ENCODE measurements at regions not wholly inside any gene's neighbourhood (a gene's known extent, or its start where the extent isn't known, plus 50 kb on each side); places are given as distances from the start of the nearest gene placed in this dataset.

- Histone ChIP-seq H3K4me1 (replicated peaks) (no peaks in the 10 kb centered on the region), H3K4me3 (no peak overlapping the region), H3K36me3 (no peaks in the 10 kb centered on the region), H3K27me3 (replicated peaks; ENCODE audit: insufficient read depth) (no peaks in the 10 kb centered on the region), H3K27ac (no peak overlapping the region), H3K9me3 (no peaks in the 10 kb centered on the region)
- WGBS, result 100% methylated on average over 1 of the region's 2 CpGs
- intact Hi-C loops (cut with DNase I), result no loop called here
- TF ChIP-seq POLR2A (IDR thresholded peaks at IDR 0.05) (no peak), CTCF (IDR thresholded peaks at IDR 0.05) (no peak), POLR2AphosphoS5 (IDR thresholded peaks at IDR 0.05) (no peak)
- no peak for DNase-seq (ENCODE audit: low spot score)
Observed at GRCh38 chr2:240302933-240303595, 132.4 kb upstream of the GPC1 start.

GRCh38 chr2:240303896-240304745, 131.3 kb upstream of the GPC1 start:
- H3K27me3 ChIP-seq (replicated peaks; ENCODE audit: insufficient read depth), result no peaks in the 10 kb centered on the region
- no peak for TF ChIP-seq POLR2AphosphoS5 (IDR thresholded peaks at IDR 0.05)
- TF ChIP-seq CTCF (IDR thresholded peaks at IDR 0.05), result no peak
- no peak for TF ChIP-seq POLR2A (IDR thresholded peaks at IDR 0.05)
- 90% methylated on average over 25 of the region's 25 CpGs for WGBS
- no peak overlapping the region for H3K27ac ChIP-seq
- H3K9me3 ChIP-seq, result no peaks in the 10 kb centered on the region
- no peak for DNase-seq (ENCODE audit: low spot score)
- no peaks in the 10 kb centered on the region for H3K4me1 ChIP-seq (replicated peaks)
- no peak overlapping the region for H3K4me3 ChIP-seq
- H3K36me3 ChIP-seq, result no peaks in the 10 kb centered on the region
- intact Hi-C loops (cut with DNase I), result no loop called here

GRCh38 chr2:240304746-240305161, 130.7 kb upstream of the GPC1 start:
- intact Hi-C loops (cut with DNase I), result no loop called here
- Histone ChIP-seq H3K27me3 (replicated peaks; ENCODE audit: insufficient read depth) (no peaks in the 10 kb centered on the region), H3K9me3 (no peaks in the 10 kb centered on the region), H3K4me1 (replicated peaks) (no peaks in the 10 kb centered on the region), H3K36me3 (no peaks in the 10 kb centered on the region), H3K27ac (no peak overlapping the region), H3K4me3 (no peak overlapping the region)
- TF ChIP-seq CTCF (IDR thresholded peaks at IDR 0.05), result no peak
- no peak for TF ChIP-seq POLR2A (IDR thresholded peaks at IDR 0.05)
- TF ChIP-seq POLR2AphosphoS5 (IDR thresholded peaks at IDR 0.05), result no peak
- 87% methylated on average over 12 of the region's 12 CpGs for WGBS
- DNase-seq (ENCODE audit: low spot score), result no peak

- intact Hi-C loops (cut with DNase I), result no loop called here
- H3K4me1 ChIP-seq (replicated peaks), result no peaks in the 10 kb centered on the region
- H3K9me3 ChIP-seq, result no peaks in the 10 kb centered on the region
- TF ChIP-seq POLR2A (IDR thresholded peaks at IDR 0.05), result no peak
- no peak for TF ChIP-seq POLR2AphosphoS5 (IDR thresholded peaks at IDR 0.05)
- no peak for TF ChIP-seq CTCF (IDR thresholded peaks at IDR 0.05)
- H3K36me3 ChIP-seq, result no peaks in the 10 kb centered on the region
- DNase-seq (ENCODE audit: low spot score), result no peak
- H3K27me3 ChIP-seq (replicated peaks; ENCODE audit: insufficient read depth), result no peaks in the 10 kb centered on the region
- H3K27ac ChIP-seq, result no peak overlapping the region
- no peak overlapping the region for H3K4me3 ChIP-seq
- 64% methylated on average over 20 of the region's 20 CpGs for WGBS
Observed at GRCh38 chr2:240305369-240305962, 130.0 kb upstream of the GPC1 start.
